NCI-H774 (cell line): ENCODE measurements at regions not wholly inside any gene's neighbourhood (a gene's known extent, or its start where the extent isn't known, plus 50 kb on each side); places are given as distances from the start of the nearest gene placed in this dataset.

Source experiments
- DNase-seq: peaks from one replicate; lab custom pipeline; 2025; lab: John Stamatoyannopoulos, UW

DNA sequence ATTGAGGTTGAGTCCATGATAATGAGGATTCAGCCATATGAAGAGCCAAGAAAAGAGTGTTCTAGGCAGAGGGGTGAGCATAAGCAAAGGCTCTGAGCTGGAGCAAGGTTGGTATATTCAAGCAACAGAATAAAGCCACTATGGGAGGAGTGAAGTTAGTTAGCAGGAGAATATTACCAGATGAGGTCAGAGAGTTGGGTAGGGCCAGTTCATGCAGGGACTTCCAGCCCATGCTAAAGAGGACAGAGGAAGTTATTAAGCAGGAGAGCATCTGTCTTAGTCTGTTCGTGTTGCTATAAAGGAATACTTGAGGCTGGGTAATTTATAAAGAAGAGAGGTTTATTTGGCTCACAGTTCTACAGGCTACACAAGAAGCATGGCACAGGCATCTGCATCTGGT is 57.1 kb upstream of the ATG10 start:
- DNase-seq, result no peak

DNA sequence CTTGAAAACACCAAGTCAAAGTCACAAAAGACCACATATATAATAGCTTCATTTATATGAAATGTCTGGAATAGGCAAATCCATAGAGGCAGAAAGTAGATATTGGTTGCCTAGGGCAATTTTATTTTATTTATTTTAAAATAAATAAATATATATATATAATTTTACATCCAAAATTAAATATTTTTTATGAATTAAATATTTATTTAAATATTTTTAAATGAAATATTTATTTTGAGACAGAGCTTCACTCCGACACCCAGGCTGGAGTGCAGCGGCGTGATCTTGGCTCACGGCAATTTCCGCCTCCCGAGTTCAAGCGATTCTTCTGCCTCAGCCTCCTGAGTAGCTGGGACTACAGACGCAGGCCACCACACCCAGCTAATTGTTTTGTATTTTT is 58.9 kb upstream of the ATG10 start:
- DNase-seq, result no peak

DNA sequence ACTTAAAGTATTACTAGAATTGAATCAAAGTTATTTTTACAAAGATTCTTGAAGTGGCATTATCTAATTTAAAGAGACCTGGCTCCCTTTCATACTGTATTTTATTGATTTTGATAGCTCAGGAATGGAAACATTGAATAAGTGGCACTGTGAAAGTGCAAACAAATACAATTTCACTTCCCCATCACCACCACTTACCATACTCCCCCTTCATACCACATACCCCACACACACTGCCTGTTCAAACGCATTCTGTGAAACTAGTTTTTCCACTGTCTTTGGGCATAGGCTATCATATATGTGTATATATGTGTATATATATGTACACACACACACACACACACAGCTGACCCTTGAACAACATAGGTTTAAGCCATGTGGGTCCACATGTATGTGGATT is 62.1 kb upstream of the ATG10 start:
- DNase-seq, result no peak

DNA sequence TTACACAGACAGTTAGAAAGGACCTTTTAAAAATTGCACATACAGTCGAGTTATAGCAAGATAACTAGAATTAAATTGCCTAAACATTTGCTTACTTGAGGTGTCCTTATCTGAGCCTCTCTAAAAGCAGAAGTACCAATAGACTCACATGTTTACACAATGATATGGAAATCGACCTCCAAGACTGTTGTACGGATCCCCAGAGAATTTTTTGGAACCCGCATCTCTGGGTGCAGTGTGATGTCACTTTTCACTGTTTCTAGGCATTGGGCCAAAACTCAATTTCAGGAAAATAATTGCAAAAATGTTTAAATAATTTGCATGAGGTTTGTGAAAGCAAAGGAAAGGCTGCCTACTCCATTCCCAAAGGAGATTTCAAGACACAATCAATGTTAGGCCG is 63.1 kb upstream of the ATG10 start:
- DNase-seq, result no peak

DNA sequence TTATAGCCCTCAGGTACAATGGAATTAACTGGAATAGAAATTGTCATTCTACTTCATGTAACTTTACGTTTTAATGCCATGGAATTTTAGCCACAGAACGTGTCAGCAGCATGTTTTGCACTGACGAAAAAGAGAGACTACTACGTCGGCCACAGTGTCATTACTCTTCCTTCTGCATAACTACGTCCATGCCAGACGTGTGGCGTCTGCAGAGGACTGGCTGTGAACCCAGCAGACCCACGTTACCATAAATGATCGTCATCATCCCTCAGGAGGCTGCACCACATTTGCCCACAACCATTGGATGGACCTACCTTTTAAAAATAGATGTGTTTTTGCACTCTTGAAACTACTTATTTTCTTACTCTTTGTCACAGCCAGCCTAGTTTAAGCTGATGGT is 63.8 kb upstream of the ATG10 start:
- DNase-seq, result no peak

DNA sequence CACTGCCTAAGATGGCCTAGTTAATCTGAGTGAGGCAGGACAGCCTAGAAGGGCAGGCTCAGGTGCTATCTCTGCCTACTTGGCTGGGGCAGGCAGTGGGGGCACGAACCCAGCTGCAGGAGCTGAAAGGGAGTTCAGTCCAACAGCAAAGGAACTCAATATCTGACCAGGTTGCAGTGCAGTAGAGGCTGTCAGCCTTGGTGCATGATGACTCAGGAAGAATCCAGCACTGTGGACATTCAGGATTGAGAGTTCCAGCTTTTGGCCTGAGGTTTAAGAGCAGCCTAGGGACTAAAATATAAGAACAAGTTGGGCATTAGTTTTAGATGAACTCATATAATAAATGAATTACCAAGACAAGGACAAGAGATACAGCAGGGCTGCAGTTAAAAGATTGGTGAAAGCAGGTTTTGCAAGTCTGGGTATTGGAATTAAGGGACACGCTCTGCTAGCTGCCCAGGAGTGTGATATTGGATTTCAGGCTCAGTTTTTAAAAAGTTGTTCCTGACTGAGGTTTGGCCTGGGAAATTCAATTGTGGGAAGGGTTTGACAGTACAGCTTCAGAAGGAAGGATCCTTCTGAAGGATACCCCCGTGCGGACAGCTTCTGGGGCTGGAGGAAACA is 64.7 kb upstream of the ATG10 start:
- DNase-seq, result no peak

DNA sequence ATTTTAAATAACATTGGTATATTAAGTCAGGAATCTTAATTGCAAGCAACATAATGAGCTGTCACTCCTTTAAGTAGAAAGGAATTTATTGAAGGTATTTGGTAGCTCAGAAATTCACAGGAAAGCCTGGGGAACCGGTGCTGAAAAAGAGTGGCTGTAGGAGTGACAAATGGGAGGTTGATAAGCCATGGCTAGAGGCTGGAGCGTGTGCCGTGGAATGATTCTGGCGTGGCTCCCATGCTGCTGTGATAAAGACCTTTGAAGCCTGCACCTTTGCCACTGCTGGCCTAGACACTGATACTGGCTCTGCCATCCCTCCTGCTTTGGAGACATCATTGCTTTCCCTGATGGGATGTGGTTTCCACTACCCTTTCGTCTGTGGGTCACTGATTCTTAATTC is 65.7 kb upstream of the ATG10 start:
- DNase-seq, result no peak

DNA sequence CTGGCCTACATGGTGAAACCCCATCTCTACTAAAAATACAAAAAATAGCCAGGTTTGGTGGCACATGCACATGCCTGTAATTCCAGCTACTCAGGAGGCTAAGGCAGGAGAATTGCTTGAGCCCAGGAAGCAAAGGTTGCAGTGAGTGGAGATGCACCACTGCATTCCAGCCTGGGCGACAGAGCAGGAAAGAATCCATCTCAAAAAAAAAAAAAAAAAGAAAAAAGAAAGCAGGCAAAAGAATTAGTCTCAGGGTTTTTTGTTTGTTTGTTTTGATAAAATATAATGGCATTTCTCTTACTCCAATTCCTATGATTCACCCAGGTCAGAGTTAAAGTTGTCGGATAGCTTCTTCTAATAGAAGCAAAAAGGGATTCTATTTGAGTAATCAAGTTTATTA is 67.0 kb upstream of the ATG10 start:
- DNase-seq, result no peak

DNA sequence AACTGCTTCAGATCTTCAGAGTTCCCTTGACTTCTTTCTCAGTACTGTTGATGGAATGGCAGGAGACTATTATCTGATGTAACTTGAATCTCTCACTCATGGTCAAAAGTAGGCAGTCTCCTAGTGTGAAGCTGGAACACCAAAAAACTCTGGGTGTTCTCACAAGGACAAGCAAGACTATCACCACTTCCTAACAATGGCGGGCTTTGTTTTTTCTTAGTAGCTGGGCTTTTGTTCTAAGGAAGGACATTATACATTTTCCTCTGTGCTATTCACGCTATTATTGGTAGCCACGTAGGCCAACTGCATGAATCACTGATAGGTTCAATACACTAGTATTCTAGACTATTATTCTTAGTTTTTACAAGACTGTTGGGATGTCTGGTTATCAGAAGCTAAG is 67.7 kb upstream of the ATG10 start:
- no peak for DNase-seq

DNA sequence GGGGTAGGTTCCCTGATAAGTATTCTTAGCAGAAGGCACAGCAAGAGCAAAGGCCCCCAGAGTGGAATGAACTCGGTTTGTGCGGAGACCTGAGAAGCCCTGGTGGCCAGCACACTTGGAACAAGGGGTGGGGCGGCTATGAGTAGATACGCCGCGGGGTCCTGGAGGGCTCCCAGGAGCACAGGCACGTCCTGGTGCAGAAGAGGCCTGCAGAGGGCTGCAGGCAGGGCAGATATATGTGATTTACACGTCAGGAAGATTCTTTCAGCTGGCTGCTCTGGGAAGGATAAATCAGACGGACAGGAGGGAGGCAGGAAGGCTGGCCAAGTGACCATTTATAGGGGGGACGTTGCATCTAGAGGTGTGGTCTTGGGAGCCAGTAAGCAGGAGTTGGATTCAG is 70.2 kb upstream of the ATG10 start:
- no peak for DNase-seq

DNA sequence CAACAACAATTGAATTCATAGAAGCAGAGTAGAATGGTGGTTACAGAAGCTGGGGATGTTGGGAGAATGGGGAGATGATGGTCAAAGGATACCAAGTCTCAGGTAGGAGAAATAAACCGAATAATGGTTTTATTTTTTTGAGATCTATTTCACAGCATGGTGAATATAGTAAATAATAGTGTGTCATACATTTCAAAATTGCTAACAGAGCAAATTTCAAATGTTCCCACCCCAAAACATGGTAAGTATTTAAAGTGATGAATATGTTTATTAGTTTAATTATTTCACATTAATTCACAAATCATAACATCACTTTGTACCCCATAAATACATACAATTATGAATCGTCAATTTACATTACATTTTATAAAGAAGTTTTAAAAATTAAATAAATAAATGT is 72.7 kb upstream of the ATG10 start:
- no peak for DNase-seq

DNA sequence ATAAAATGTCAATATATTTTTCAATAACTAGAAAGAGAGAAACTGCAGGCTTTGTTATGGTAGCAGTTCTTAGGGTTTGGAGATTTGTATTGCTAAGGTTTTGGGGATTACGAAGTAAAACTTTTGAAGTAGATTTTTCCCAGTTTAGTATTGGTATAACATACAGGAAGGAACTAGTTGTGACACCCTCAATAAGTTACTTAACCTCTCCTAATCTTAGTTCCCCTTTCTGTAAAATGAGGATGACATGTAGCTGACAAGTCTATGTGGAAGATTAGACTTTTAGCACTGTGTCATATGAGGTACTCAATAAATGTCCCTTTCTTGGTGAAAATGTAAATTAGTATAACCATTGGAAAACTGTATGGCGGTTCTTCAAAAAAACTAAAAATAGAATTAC is 73.4 kb upstream of the ATG10 start:
- no peak for DNase-seq

DNA sequence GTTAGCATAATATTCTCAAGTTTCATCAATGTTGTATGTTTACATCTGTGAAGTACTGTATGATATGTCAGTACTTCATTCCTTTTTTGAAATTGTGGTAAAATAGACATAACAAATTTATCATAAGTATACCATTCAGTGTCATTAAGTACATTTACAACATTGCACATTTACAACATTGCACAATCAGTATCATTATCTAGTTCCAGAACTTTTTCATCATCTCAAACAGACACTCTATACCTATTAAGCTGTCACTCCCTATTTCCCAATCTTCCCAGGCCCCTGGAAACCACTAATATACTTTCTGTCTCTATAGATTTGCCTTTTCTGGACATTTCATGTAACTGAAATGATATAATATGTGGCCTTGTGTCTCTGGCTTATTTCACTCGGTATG is 75.1 kb upstream of the ATG10 start:
- DNase-seq, result no peak

DNA sequence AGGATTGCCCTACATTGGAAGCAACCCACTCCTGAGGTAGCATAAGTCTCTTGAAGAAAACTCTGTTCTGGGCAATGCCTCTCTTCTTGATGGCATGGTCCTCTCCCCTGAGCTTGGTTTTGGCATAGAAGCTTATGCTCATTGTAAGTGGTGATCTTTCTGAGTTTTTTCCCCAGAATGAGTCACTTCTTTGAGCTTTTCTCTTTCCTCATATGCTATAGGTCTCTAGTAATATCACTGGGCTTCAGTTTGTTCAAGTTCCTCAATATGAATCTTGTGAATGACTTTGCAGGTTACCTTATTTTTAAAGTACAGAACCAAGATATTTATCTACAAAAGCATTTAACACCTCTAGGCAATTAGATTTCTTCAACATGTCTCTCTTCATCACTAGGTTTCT is 76.5 kb upstream of the ATG10 start:
- DNase-seq, result no peak

DNA sequence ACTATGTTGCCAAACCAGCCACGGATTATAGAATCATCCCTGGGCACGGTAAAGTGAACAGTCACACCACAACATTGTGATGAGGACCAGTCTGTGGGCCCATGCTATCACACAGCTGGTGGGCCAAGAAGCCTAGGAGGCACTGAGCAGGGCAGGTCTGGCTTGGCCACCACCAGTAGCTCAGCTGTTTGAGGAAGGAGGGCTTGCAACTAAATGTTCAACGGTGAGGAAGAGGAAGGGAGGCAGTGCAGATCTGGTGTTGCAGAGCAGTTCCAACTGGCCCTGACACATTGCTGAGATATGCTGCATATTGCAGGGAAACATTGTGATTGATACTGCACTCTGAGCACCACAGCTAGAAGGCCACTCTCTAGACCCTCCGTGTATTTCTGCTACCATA is 77.9 kb upstream of the ATG10 start:
- DNase-seq, result no peak

DNA sequence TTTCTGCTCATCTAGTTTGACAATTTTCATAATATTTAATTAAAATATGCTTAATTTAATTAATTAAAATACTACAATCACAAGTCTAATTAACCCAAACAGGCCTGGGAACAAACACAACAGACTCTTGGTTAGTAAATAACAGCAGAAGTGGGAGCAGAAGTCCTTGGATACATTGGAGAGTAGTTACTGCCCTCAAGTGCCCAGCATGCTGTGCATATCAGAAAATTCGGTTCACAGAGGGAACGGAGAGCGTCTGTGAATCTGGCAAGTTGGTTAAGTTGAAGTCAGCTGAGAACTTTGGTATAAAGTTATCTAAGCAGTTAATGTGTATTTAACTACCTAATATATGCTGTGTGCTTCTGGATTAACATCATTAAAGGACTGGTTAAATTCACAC is 87.0 kb upstream of the ATG10 start:
- no peak for DNase-seq

DNA sequence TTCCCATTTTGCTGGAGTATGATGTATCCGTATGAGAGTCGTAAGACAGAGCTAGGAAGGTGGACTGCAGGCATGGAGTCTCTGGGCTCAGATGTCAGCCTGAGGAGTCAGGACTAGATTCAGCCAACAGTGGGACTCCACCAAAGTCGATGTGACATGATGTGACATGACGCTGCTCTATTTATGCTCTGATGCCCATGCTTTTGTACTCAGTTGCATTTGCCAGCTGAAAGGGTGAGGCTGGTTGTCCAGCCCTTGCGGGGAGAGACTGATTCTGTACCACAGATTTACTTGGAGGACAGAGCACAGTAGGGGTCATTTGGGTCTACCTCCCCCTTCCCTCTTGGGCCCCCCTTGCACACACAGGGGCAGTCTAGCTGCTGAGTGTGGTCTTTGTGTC is 88.5 kb upstream of the ATG10 start:
- DNase-seq, result no peak

DNA sequence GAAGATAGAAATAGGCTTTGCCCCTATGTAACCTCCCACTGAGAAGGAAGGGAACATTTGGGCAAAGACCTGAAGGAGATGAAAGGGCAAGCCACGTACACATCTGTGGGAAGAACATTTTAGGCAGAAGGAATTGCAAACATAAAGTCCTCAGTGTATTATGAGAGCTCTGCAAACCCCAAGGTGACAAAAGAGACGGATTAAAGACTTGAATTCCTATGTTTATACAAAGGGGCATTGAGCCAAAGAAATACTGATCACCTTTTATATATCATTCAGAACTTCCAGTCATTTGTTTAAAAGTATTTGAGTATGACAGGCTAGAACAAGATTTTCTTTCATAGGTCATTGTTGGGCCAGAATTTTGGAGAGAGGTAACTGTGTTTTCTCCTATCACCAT is 90.2 kb upstream of the ATG10 start:
- DNase-seq, result no peak

DNA sequence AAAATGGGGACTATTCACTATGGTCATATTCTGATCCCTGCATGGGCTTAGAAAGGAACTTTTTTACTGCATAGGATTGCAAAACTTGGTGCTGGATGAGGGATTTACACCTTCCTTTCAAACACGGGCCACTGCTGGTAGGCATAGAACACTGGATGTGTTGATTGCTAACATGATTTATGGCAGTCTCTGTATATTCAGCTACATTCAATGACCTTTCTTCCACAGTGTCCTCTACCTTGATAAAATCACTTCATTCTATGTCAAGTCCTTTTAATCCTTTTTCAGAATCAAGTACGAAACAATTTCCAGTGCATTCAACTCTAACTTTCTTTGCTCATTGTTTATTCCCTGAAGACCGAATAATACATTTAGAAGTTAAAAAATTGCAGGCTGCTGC is 91.9 kb upstream of the ATG10 start:
- DNase-seq, result no peak

DNA sequence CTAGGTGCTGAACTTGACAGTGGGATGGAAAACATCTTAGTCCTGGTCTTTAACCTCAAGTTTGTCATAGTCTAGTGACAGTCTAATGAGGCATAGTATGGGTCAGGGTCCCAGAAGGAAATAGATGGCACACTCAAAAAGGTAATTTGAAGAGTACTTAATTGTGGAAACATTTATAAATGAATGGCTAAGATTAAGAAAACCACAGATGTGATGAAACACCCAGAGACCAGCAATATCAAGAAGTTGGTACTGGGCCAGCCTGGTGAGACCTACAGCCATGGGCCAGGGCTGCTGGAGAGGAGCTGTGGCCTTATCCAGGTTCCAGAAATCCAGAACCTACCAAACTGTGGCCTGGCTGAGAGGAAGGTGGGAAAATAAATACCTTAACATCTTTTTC is 93.5 kb upstream of the ATG10 start:
- DNase-seq, result no peak

DNA sequence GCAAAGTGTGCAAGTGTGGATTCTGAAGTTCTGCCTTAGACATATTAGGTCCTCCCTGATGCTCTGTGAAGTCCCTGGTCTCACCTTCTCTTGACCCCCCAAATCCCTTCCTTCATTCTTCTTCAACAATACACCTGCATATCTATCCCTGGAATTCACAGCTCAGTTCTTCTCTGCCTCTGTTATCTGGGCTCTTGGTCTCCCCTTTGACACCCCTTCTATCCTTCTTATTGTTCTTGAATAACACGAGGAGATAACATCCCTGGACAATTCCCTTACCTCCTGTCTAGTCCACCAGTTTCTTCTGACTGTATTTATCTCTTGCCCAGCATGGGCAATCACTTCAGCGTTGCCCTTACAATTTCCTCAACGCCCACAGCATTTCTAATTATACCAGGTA is 104.8 kb upstream of the ATG10 start:
- DNase-seq, result no peak

DNA sequence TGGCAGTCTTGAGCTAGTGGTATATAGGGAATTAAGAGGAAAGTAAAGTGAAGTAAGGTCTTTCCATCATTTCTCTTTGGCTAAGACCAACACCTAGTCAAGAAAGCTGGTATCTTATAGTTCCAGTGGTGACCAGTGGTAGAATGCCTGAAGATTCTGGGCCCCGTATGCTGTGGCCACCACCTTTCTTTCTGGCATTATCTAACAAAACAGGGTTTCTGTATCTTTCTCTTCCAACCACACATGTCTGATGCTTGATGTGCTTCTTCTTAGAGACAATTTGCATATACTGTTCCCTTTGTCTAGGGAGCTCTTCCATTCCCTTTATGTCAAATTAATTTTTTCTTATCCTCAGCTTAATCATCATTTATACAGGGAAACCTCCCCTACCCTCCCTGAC is 109.9 kb upstream of the SSBP2 start:
- no peak for DNase-seq

DNA sequence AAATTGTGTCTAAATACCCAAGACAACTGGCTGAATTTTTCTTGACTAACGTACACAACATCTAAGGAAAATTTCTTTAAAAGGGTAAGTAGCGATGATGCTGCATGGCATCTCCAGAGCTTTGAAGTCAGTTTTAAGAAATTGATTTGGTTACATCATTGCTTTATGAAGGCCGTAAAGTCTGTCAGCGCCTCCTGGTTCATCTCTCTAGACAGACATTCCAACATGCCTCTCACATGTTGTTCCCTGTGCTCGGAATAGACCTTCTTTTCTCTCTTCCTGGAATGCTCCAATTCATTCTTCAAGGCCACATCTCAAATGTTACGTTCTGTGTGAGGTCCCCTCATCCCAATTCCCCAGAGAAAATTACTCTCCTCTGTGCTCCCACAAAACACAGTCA is 108.7 kb upstream of the SSBP2 start:
- DNase-seq, result no peak

DNA sequence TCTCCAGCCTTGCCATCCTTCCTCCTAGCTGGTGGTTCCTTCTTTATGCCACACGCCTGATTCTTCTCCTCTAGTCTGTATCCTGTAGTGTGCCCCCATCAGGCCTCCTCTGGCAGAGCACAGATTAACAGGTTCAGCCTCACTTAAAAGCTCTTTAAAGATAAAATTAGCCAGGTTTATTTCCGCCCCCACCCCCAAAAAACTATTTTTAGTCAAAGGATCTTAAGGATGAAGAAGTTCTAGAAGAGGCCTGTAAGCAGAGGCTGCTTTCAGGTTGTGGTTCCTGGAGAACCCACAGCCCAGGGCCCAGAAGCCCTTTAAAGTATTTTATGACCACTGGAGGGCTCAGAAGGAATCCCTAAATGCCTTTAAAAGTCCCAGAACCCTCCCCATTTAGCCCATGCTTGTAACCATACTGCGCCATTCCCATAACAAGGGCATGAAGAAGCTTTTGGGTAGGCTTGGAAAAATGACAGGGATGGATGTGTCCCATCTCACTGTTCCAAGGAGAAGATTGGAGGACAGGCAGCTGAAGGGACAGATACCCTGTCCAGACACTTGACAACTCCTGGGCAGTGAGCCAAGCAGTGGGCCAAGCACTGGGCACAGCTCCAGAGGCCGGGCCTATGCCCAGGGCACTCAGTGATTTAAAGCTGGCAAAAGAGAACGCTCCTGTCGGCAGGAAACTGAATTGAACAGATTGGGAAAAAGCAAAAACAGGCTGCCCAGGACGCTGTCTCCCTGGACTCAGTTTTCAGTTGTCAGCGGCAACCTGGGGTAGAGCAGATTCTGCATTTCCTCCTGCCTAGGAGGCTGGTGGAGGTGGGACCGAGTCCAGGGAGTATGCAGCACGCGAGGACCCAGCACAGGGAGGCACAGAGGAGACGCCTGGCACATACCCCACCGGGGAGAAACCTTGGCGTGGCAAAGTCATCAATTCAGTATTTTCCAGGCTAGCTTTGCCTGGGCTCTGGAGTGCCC is 106.3 kb upstream of the SSBP2 start:
- peak; percentile 80 for DNase-seq
